ENCODE measurements at regions not wholly inside any gene's neighbourhood (a gene's known extent, or its start where the extent isn't known, plus 50 kb on each side); places are given as distances from the start of the nearest gene placed in this dataset.

- peak; percentile 93 for ATAC-seq
- no peak for TF ChIP-seq CTCF (IDR thresholded peaks at IDR 0.05)
- Histone ChIP-seq H3K36me3 (ENCODE audit: low read depth) (no peaks in the 10 kb centered on the region), H3K9me3 (no peaks in the 10 kb centered on the region), H3K4me1 (ENCODE audit: low read depth) (no peaks in the 10 kb centered on the region), H3K4me3 (no peak overlapping the region)
- no peak for DNase-seq
- intact Hi-C loops (cut with DNase I, micrococcal nuclease): no loop called here
Measured at GRCh38 chr5:152638996-152639552, 234.0 kb upstream of the NMUR2 start.

GRCh38 chr5:152641970-152642805, 237.1 kb upstream of the NMUR2 start:
- Histone ChIP-seq H3K36me3 (ENCODE audit: low read depth) (no peaks in the 10 kb centered on the region), H3K9me3 (no peaks in the 10 kb centered on the region), H3K4me3 (no peak overlapping the region), H3K4me1 (ENCODE audit: low read depth) (no peaks in the 10 kb centered on the region)
- no peak for TF ChIP-seq CTCF (IDR thresholded peaks at IDR 0.05)
- ATAC-seq: no peak
- no peak for DNase-seq
- intact Hi-C loops (cut with DNase I, micrococcal nuclease): no loop called here

GRCh38 chr5:152642880-152643279, 237.8 kb upstream of the NMUR2 start:
- H3K4me3 ChIP-seq: no peak overlapping the region
- no peaks in the 10 kb centered on the region for H3K36me3 ChIP-seq (ENCODE audit: low read depth)
- TF ChIP-seq CTCF (IDR thresholded peaks at IDR 0.05): no peak
- intact Hi-C loops (cut with DNase I, micrococcal nuclease): no loop called here
- no peak for DNase-seq
- no peak for ATAC-seq
- no peaks in the 10 kb centered on the region for H3K4me1 ChIP-seq (ENCODE audit: low read depth)
- no peaks in the 10 kb centered on the region for H3K9me3 ChIP-seq

- no peaks in the 10 kb centered on the region for H3K4me1 ChIP-seq (ENCODE audit: low read depth)
Measured at GRCh38 chr5:152644029-152644728, 239.1 kb upstream of the NMUR2 start.

GRCh38 chr5:152649609-152650008, 244.5 kb upstream of the NMUR2 start:
- Histone ChIP-seq H3K36me3 (ENCODE audit: low read depth) (no peaks in the 10 kb centered on the region), H3K4me3 (no peak overlapping the region), H3K9me3 (no peaks in the 10 kb centered on the region), H3K4me1 (ENCODE audit: low read depth) (no peaks in the 10 kb centered on the region)
- no peak for ATAC-seq
- intact Hi-C loops (cut with DNase I, micrococcal nuclease): no loop called here
- no peak for TF ChIP-seq CTCF (IDR thresholded peaks at IDR 0.05)
- no peak for DNase-seq

More at GRCh38 chr5:152644029-152644728, 239.1 kb upstream of the NMUR2 start:
- TF ChIP-seq CTCF (IDR thresholded peaks at IDR 0.05): no peak
- DNase-seq (no peak), ATAC-seq (no peak)
- Histone ChIP-seq H3K9me3 (no peaks in the 10 kb centered on the region), H3K4me3 (no peak overlapping the region), H3K36me3 (ENCODE audit: low read depth) (no peaks in the 10 kb centered on the region)
- intact Hi-C loops (cut with DNase I, micrococcal nuclease): no loop called here

All from mucosa of descending colon (tissue), 3 donors.